ENCODE measurements at regions not wholly inside any gene's neighbourhood (a gene's known extent, or its start where the extent isn't known, plus 50 kb on each side); places are given as distances from the start of the nearest gene placed in this dataset.

GRCh38 chr13:90300015-90300414 is 1047.5 kb upstream of the MIR17HG start:
- TF ChIP-seq, protein P1, sequence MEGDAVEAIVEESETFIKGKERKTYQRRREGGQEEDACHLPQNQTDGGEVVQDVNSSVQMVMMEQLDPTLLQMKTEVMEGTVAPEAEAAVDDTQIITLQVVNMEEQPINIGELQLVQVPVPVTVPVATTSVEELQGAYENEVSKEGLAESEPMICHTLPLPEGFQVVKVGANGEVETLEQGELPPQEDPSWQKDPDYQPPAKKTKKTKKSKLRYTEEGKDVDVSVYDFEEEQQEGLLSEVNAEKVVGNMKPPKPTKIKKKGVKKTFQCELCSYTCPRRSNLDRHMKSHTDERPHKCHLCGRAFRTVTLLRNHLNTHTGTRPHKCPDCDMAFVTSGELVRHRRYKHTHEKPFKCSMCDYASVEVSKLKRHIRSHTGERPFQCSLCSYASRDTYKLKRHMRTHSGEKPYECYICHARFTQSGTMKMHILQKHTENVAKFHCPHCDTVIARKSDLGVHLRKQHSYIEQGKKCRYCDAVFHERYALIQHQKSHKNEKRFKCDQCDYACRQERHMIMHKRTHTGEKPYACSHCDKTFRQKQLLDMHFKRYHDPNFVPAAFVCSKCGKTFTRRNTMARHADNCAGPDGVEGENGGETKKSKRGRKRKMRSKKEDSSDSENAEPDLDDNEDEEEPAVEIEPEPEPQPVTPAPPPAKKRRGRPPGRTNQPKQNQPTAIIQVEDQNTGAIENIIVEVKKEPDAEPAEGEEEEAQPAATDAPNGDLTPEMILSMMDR (IDR thresholded peaks at IDR 0.05; ENCODE audit: insufficient read depth, low read length): no peak
- TF ChIP-seq POLR2AphosphoS5 (IDR thresholded peaks at IDR 0.05; ENCODE audit: low read depth): no peak
- no peak for TF ChIP-seq REST (IDR thresholded peaks at IDR 0.05; ENCODE audit: insufficient replicate concordance, low read depth)
